NOMO-1 treated with dmso at 0.1 percent for 144 hours (cell line): ENCODE measurements at regions not wholly inside any gene's neighbourhood (a gene's known extent, or its start where the extent isn't known, plus 50 kb on each side); places are given as distances from the start of the nearest gene placed in this dataset.
A peak's percentile ranks its signal among the peaks of the same experiment; 100 is the strongest.
"Not testable (repeated sequence)": the region's sequence is repeated elsewhere in the genome, so short reads cannot be mapped to it uniquely, and the experiment has no call there.

ENCODE experiments used
- DNase-seq: peaks from one replicate; lab custom pipeline; 2025; ENCODE audit not compliant: unreplicated experiment; lab: John Stamatoyannopoulos, UW

DNA sequence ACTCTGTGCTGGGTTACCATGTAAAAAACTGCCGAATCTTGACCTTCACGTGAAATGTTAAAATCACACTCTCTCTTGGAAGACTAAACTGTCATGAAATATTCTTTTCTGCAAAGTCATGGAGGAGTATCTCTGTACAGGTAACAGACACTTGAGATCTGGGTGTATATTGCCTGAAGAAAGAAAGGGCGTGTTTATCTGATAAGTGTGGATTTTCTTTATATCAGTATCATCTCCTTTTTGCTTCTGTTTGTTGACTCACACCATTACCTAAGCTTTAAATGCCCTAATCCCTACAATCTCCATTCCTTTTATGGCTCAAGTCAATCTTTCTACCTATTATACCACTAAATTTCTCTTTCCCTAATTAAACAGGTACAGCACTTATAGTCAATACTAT is 673.2 kb upstream of the SOX9 start:
- DNase-seq = no peak

DNA sequence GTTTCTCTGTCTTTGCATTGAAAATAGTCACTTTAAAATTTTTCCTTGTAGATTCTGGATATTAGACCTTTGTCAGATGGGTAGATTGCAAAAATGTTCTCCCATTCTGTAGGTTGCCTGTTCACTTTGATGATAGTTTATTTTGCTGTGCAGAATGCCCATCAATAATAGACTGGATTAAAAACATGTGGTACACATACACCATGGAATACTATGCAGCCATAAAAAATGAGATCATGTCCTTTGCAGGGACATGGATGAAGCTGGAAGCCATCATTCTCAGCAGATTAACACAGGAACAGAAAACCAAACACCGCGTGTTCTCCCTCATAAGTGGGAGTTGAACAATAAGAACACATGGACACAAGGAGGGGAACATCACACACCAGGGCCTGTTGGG is 670.2 kb upstream of the SOX9 start:
- not testable (repeated sequence) for DNase-seq

GRCh38 chr17:71453876-71454422 is 666.9 kb upstream of the SOX9 start:
- no peak for DNase-seq

- no peak for DNase-seq
Measured at GRCh38 chr17:71455219-71455618, 665.6 kb upstream of the SOX9 start.

DNA sequence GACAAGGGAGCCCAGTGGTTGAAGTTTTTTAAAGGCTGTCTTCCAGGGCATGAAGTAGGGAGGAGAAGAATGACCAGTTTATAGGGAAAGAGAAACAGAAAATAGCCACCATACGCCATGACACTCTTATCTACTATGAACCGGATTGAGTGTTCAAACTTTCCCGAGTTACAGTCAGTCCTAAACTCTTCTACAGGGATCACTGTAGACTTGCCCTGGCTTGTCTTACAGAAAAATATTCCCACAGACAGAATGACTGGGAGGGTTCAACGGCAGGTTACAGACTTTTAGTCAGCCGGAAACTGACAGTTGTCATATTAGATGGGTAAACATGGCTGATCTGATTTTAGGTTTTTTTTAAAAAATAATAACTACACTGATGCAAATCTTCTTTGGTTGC is 662.5 kb upstream of the SOX9 start:
- no peak for DNase-seq

- peak; percentile 18 for DNase-seq
Measured at GRCh38 chr17:71460943-71461342, 659.9 kb upstream of the SOX9 start.

DNA sequence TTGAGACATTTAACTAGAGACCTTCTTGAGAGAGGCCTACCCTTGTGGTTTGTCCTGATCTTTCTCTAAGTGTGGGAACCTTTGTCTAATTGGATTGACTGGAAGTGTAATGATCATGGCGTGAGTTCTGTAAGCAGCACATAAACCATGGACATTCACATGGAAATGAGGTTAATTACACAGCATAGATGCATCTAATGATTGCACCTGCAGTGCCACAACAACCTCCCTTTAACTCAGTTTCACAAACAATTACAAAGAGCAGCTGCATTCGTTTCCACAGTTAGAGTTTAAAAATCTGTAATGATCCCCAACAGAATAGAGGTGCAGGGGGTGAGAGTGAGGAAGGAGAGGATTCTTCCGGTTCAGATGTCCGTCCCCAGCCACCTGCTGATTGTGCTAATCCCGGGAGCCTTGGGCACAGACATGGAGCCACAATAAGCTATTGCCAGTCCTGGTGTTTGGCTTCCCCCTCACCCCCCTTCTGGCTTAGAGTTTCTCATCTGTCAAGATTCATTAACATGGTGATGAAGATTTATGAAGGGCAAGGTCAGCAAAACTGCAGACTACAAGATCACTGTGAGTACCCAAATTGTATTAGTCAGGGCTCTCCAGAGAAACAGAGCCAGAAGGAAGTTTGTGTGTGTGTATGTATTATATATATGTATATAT is 659.2 kb upstream of the SOX9 start:
- no peak for DNase-seq

DNA sequence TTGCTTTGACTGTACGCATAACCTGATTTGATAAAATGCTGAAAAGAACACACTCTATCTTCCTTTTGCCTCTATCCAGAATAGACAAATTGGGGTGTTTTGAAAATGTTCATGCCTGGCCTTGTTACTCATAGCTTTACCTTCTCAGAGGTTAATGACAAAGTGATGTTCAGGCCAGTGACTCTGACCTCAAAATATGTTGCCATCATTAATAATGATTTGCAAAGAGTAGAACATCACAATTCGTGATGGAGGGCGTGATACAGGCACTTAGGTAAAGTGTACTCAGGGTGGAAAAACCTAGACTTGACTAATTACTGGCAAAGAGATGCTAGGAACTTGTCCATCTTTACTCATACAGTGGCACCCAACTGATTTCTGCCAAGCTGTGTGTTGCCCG is 656.6 kb upstream of the SOX9 start:
- DNase-seq = no peak

- no peak for DNase-seq
Measured at GRCh38 chr17:71464751-71465150, 656.1 kb upstream of the SOX9 start.

GRCh38 chr17:71467719-71468118 is 653.1 kb upstream of the SOX9 start:
- DNase-seq = no peak

GRCh38 chr17:71470062-71470461 is 650.8 kb upstream of the SOX9 start:
- no peak for DNase-seq

GRCh38 chr17:71472809-71473789 is 647.7 kb upstream of the SOX9 start:
- DNase-seq = no peak

DNA sequence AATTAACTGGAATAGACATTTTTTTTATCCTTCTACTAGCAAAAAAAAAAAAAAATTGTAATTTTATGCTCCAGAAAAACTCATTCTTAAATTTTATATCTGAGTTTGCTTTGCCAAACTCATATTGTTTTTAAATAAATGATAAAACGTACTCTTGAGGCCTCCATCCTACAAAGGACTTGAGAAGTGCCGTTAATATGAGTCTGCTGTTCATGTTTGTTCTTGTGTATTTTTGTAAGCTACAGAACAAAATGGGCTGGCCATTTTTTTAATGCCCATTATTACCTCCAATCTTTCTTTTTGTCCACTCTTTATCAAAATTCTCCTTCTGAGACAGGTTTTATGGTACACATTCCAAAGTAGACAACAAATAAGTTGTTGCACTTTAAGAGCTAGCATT is 643.5 kb upstream of the SOX9 start:
- DNase-seq = no peak

GRCh38 chr17:71480099-71480498 is 640.7 kb upstream of the SOX9 start:
- no peak for DNase-seq

DNA sequence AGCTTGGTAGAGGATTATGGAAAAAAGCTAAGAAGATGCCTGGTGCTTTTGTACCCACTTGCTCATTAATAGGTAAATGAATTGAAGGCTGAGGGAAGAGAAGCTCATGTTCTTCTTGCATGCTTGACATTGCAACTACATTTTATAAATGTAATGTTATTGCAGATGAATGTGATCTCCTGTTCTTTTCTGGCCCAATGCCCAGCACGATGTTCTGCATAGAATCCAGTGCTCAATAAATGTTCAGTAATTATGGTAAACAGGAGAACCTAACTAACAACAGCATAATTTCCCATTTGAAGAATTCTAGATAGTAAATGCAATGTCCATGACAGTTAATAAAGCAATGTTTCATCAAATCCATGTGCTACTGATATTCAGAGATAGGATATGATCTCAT is 638.2 kb upstream of the SOX9 start:
- no peak for DNase-seq

- DNase-seq = no peak
Measured at GRCh38 chr17:71484546-71484945, 636.3 kb upstream of the SOX9 start.

- DNase-seq = no peak
Measured at GRCh38 chr17:71485426-71485825, 635.4 kb upstream of the SOX9 start.

- DNase-seq = no peak
Measured at GRCh38 chr17:71486261-71486660, 634.6 kb upstream of the SOX9 start.

DNA sequence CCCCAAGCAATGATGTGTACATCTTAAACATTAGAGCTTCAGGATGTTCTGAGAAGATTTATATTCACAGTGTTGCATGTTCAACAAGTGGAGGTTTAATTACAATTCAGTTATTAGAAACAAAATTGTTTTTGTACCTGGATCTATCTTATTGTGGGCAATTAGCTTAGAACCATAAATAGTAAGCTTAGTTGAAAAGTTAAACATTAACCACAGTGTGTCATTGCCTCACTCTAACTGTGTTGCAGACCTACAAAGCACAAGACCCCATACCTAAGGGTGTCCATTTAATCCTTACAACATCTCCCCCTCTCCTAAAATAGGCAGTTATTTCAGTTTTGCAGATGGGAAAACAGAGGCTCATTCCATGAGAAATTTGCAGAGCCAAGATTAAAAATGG is 632.0 kb upstream of the SOX9 start:
- DNase-seq = no peak

DNA sequence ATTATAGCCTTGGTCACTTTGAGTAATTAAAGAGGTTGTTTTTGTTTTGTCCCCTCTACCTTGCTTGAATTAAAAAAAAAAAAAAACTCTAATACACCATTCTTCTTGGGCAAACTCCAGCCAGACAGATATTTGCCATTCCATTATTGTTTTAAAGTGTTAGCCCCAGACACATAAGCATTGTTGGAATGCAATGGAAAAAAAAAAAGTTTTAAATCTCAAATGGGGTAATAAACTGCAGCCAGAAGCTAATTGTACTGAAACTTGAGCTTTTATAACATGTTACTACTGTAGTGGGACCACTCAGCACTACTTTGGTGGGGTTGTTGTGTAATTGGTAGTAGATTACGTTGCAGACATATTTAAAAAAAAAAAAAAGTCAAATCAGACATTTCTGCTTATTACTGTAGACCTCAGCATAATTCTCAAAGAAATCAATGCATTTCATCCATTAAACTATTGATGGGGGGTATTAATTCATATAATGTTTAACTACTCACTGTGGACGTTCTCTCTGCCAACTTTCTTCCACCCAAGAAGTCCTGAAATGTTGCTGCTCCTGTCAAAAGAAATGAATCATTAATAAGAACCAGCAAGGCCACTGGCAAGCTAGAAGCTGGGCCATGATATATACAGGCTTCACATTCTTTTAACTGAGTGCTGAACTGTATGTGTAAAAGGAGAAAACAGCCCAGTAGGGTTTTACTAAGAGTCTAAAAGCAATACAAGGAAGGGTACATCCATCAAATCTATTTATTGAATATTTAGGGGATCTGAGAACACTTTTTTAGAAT is 626.6 kb upstream of the SOX9 start:
- no peak for DNase-seq

DNA sequence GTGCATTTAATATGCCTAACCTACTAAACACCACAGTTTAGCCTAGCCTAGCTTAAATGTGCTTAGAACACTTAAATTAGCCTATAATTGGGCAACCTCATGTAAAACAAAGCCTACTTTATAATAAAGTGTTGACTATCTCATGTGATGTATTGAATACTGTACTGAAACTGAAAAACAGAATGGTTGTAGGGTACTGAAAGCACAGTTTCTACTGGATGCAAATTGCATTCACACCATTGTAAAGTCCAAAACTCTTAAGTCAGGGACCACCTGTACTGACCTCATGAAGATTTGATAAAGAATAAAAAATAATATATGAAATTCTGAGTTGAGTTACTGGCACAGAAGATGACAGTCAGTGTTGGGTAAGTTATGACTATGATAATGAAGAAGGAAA is 625.4 kb upstream of the SOX9 start:
- no peak for DNase-seq
